PC-9 (cell line): ENCODE measurements at regions not wholly inside any gene's neighbourhood (a gene's known extent, or its start where the extent isn't known, plus 50 kb on each side); places are given as distances from the start of the nearest gene placed in this dataset.

Source experiments
- BruUV-seq: library from RNA; stranded (reverse); fragments of 400-500 nt; replicated peaks from 2 replicates; lab custom pipeline; 2021; lab: Mats Ljungman, UMichigan
- CTCF ChIA-PET: fragments of 300-600 bp; sonication (Branson Sonifier 250); formaldehyde crosslinking; loops from one replicate; lab custom pipeline; 2022; ENCODE audit warnings: antibody characterized with exemption; lab: Charles Lee
- POLR2A ChIA-PET: fragments of 300-600 bp; sonication (Branson Sonifier 250); formaldehyde crosslinking; loops from one replicate; lab custom pipeline; 2022; ENCODE audit warnings: antibody characterized with exemption; ENCODE audit not compliant: unreplicated experiment; lab: Charles Lee
- DNase-seq, 2 experiments: peaks; one replicate each; pipeline versions ENCODE4 v3.0.0 to v3.0.0-alpha.2; 2015 to 2022; ENCODE audit warnings: mixed read lengths in 1 of 2
- H2AFZ ChIP-seq: fragments of 200-600 bp; sonication (generic); 2 replicates; pipeline ENCODE4 v1.8.1; 2017; ENCODE audit warnings: antibody characterized with exemption
- H3F3A ChIP-seq: fragments of 200-600 bp; sonication (generic); 2 replicates; pipeline ENCODE4 v1.8.1; 2017; ENCODE audit warnings: antibody characterized with exemption, mild to moderate bottlenecking, low read depth; ENCODE audit not compliant: insufficient read depth
- H3K27ac ChIP-seq: fragments of 200-600 bp; sonication (generic); 2 replicates; pipeline ENCODE4 v1.6.1; 2016; ENCODE audit warnings: mixed run types
- H3K27me3 ChIP-seq: fragments of 200-600 bp; sonication (generic); 2 replicates; pipeline ENCODE4 v1.6.1; 2016; ENCODE audit warnings: low read depth, mixed run types; ENCODE audit not compliant: insufficient read depth
- H3K36me3 ChIP-seq: fragments of 200-600 bp; sonication (generic); 2 replicates; pipeline ENCODE4 v1.6.1; 2016; ENCODE audit warnings: low read depth, mixed run types
- H3K4me1 ChIP-seq: fragments of 200-600 bp; sonication (generic); replicated peaks from 2 replicates; pipeline ENCODE4 v1.6.1; 2016; ENCODE audit warnings: mixed run types; ENCODE audit not compliant: insufficient read depth
- H3K4me2 ChIP-seq: fragments of 200-600 bp; sonication (generic); 2 replicates; pipeline ENCODE4 v1.6.1; 2017; ENCODE audit warnings: mixed run types
- H3K4me3 ChIP-seq: fragments of 200-600 bp; sonication (generic); 2 replicates; pipeline ENCODE4 v1.6.1; 2016; ENCODE audit warnings: mixed run types
- H3K79me2 ChIP-seq: fragments of 200-600 bp; sonication (generic); 2 replicates; pipeline ENCODE4 v1.6.1; 2017; ENCODE audit warnings: low read depth, mixed run types
- H3K9me2 ChIP-seq: fragments of 200-600 bp; sonication (generic); 2 replicates; pipeline ENCODE4 v1.8.1; 2017; ENCODE audit warnings: mild to moderate bottlenecking; ENCODE audit not compliant: insufficient read depth
- H3K9me3 ChIP-seq: fragments of 200-600 bp; sonication (generic); 2 replicates; pipeline ENCODE4 v1.8.1; 2016; ENCODE audit warnings: low read depth; ENCODE audit not compliant: insufficient read depth
- H4K20me1 ChIP-seq: fragments of 200-600 bp; sonication (generic); 2 replicates; pipeline ENCODE4 v1.8.1; 2017; ENCODE audit not compliant: insufficient read depth
- EZH2 ChIP-seq: fragments of 200-600 bp; sonication (generic); IDR thresholded peaks from 2 replicates; pipeline ENCODE4 v1.8.0; 2017; ENCODE audit warnings: antibody characterized with exemption, low read depth
- intact Hi-C: fragments of 100-400 bp; cut with micrococcal nuclease; formaldehyde crosslinking; loops from one replicate; pipeline ENCODE4 v1.10.0; 2022; ENCODE audit not compliant: unreplicated experiment
- TF ChIP-seq, protein P1 (sequence below): fragments of 200-600 bp; sonication (generic); conservative IDR thresholded peaks from 2 replicates; pipeline ENCODE4 v1.6.1; 2017; ENCODE audit warnings: mixed run types, antibody characterized with exemption, mild to moderate bottlenecking, moderate library complexity

DNA sequence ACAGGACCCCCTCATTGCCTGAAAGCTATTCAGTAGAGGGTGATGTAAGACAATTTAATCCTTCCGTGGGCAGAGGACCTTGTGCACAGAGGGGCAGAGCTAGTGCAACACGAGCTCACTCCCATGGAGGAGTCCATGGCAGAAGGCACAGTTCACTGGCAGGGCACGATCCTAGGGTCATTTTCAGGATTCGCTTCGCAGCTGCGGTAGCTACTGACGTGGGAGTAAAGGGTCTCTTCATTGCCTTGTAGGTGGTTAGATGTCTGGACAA lies 207.8 kb downstream of the FOXO1 start:
- Histone ChIP-seq H3K9me3 (no peaks in the 10 kb centered on the region), H3K4me2 (no peak overlapping the region), H3K9me2 (no peaks in the 10 kb centered on the region), H3K36me3 (no peaks in the 10 kb centered on the region), H3K27ac (no peak overlapping the region), H3F3A (peaks cover 11% of the 10 kb centered on the region), H3K4me3 (no peak overlapping the region), H3K4me1 (peaks cover 8% of the 10 kb centered on the region; the same call in 1 of the 2 replicates), H4K20me1 (no peaks in the 10 kb centered on the region), H2AFZ (no peak overlapping the region), H3K27me3 (no peaks in the 10 kb centered on the region), H3K79me2 (no peaks in the 10 kb centered on the region)
- no peak for DNase-seq
- BruUV-seq: no TSS peak
- ChIA-PET CTCF (no interaction called here), POLR2A (no interaction called here)
- TF ChIP-seq, protein P1, sequence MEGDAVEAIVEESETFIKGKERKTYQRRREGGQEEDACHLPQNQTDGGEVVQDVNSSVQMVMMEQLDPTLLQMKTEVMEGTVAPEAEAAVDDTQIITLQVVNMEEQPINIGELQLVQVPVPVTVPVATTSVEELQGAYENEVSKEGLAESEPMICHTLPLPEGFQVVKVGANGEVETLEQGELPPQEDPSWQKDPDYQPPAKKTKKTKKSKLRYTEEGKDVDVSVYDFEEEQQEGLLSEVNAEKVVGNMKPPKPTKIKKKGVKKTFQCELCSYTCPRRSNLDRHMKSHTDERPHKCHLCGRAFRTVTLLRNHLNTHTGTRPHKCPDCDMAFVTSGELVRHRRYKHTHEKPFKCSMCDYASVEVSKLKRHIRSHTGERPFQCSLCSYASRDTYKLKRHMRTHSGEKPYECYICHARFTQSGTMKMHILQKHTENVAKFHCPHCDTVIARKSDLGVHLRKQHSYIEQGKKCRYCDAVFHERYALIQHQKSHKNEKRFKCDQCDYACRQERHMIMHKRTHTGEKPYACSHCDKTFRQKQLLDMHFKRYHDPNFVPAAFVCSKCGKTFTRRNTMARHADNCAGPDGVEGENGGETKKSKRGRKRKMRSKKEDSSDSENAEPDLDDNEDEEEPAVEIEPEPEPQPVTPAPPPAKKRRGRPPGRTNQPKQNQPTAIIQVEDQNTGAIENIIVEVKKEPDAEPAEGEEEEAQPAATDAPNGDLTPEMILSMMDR: no peak
- TF ChIP-seq EZH2: no peak
- intact Hi-C loops: no loop called here

DNA sequence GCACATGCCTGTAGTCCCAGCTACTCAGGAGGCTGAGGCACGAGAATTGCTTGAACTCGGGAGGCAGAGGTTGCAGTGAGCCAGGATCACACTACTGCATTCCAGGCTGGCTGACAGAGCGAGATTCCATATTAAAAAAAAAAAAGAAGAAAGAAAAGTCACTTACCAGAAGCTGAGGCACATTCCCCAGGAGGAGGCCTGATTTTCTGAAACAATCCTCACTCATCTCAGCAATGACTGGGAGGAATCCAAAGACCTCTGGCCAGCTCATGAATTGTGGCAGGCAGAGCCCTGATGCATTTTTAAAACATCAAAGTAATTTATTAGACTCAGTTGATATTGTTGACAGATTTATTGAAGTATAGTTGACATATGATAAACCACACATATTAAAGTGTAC lies 206.3 kb downstream of the FOXO1 start:
- BruUV-seq: no TSS peak
- Histone ChIP-seq H2AFZ (no peak overlapping the region), H3K27ac (no peak overlapping the region), H3K36me3 (no peaks in the 10 kb centered on the region), H3K4me3 (no peak overlapping the region), H3K9me2 (no peaks in the 10 kb centered on the region), H3K4me1 (no peaks in the 10 kb centered on the region), H3F3A (no peaks in the 10 kb centered on the region), H3K4me2 (no peak overlapping the region), H3K79me2 (no peaks in the 10 kb centered on the region), H3K9me3 (no peaks in the 10 kb centered on the region), H4K20me1 (no peaks in the 10 kb centered on the region), H3K27me3 (no peaks in the 10 kb centered on the region)
- ChIA-PET POLR2A (no interaction called here), CTCF (no interaction called here)
- intact Hi-C loops: no loop called here
- TF ChIP-seq, protein P1: no peak
- TF ChIP-seq EZH2: no peak
- DNase-seq: no peak

DNA sequence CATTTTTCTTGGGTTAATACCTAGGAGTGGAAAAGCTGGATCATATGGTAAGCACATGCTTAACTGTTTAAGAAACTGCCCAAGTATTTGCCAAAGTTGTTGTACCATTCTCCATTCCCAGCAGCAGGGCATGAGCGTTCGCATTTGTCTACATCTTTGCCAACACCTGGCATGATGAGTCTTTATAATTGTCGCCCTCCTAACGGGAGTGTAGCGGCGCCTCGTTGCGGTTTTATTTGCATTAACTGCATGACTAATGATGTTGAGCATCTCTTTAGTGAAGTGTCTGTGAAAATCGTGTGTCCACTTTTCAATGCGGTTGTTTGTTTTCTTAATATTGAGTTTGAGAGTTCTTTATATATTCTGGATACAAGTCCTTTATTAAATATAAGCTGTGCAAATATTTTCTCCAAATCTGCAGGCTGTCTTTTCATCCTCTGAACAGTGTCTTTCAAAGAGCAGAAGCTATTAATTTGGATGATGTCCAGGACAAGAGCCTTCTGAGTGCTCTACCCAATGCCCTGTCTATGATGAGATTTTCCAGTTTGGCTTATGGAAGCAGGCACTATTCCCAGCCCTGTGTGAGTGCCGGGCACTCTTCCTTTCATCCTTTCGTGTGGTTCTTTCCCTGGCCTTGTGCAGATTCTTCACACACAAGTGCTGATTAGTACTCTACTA lies 202.0 kb downstream of the FOXO1 start:
- BruUV-seq: no TSS peak
- H4K20me1 ChIP-seq: no peaks in the 10 kb centered on the region
- no peaks in the 10 kb centered on the region for H3K27me3 ChIP-seq
- no peaks in the 10 kb centered on the region for H3K79me2 ChIP-seq
- no peak overlapping the region for H3K4me3 ChIP-seq
- H3K4me2 ChIP-seq: no peak overlapping the region
- no peaks in the 10 kb centered on the region for H3F3A ChIP-seq
- no peaks in the 10 kb centered on the region for H3K36me3 ChIP-seq
- no peak for DNase-seq
- POLR2A ChIA-PET: no interaction called here
- H3K27ac ChIP-seq: no peak overlapping the region
- H3K9me2 ChIP-seq: no peaks in the 10 kb centered on the region
- H2AFZ ChIP-seq: no peak overlapping the region
- CTCF ChIA-PET: no interaction called here
- no peaks in the 10 kb centered on the region for H3K4me1 ChIP-seq
- TF ChIP-seq EZH2: no peak
- TF ChIP-seq, protein P1: no peak
- intact Hi-C loops: no loop called here
- H3K9me3 ChIP-seq: no peaks in the 10 kb centered on the region
